Hepatocyte (in vitro differentiated cells): ENCODE measurements at regions not wholly inside any gene's neighbourhood (a gene's known extent, or its start where the extent isn't known, plus 50 kb on each side); places are given as distances from the start of the nearest gene placed in this dataset.

Experiments
- DNase-seq: peaks from one replicate; pipeline ENCODE4 v3.0.0-alpha.2; 2016; ENCODE audit warnings: low spot score
- H2AFZ ChIP-seq: fragments of 200-600 bp; sonication (generic); 2 replicates; pipeline ENCODE4 v1.6.0; 2016; ENCODE audit warnings: antibody characterized with exemption, mild to moderate bottlenecking
- H3K27ac ChIP-seq: fragments of 200-600 bp; sonication (generic); 2 replicates; pipeline ENCODE4 v1.5.1; 2016; ENCODE audit warnings: mild to moderate bottlenecking
- H3K27me3 ChIP-seq: fragments of 200-600 bp; sonication (generic); 2 replicates; pipeline ENCODE4 v1.6.1; 2016
- H3K36me3 ChIP-seq: fragments of 200-600 bp; sonication (generic); replicated peaks from 2 replicates; pipeline ENCODE4 v1.5.1; 2016; ENCODE audit warnings: low read depth; ENCODE audit not compliant: insufficient read depth
- H3K4me1 ChIP-seq: fragments of 200-600 bp; sonication (generic); 2 replicates; pipeline ENCODE4 v1.5.1; 2016; ENCODE audit warnings: mild to moderate bottlenecking, moderate library complexity; ENCODE audit not compliant: insufficient read depth
- H3K4me2 ChIP-seq: fragments of 200-600 bp; sonication (generic); 2 replicates; pipeline ENCODE4 v1.6.0; 2016
- H3K4me3 ChIP-seq: fragments of 200-600 bp; sonication (generic); 2 replicates; pipeline ENCODE4 v1.5.1; 2016; ENCODE audit warnings: mild to moderate bottlenecking
- H3K79me2 ChIP-seq: fragments of 200-600 bp; sonication (generic); 2 replicates; pipeline ENCODE4 v1.6.0; 2017; ENCODE audit warnings: mild to moderate bottlenecking
- H3K9me2 ChIP-seq: fragments of 200-600 bp; sonication (generic); replicated peaks from 2 replicates; pipeline ENCODE4 v1.6.0; 2017; ENCODE audit warnings: mild to moderate bottlenecking; ENCODE audit not compliant: insufficient read depth
- H3K9me3 ChIP-seq: fragments of 200-600 bp; sonication (generic); 2 replicates; pipeline ENCODE4 v1.5.1; 2016; ENCODE audit warnings: low read depth, mild to moderate bottlenecking
- H4K20me1 ChIP-seq: fragments of 200-600 bp; sonication (generic); 2 replicates; pipeline ENCODE4 v1.6.0; 2016; ENCODE audit warnings: mild to moderate bottlenecking; ENCODE audit not compliant: insufficient read depth, poor library complexity, severe bottlenecking
- EZH2 ChIP-seq: fragments of 200-600 bp; sonication (generic); IDR thresholded peaks from 2 replicates; pipeline ENCODE4 v1.6.1; 2016; ENCODE audit warnings: antibody characterized with exemption, mild to moderate bottlenecking, borderline replicate concordance
- EZH2phosphoT487 ChIP-seq: fragments of 200-600 bp; sonication (generic); IDR thresholded peaks from one replicate; pipeline ENCODE4 v1.6.1; 2018; ENCODE audit warnings: antibody characterized with exemption, mild to moderate bottlenecking, low read depth, moderate library complexity; ENCODE audit not compliant: unreplicated experiment, severe bottlenecking
- WGBS: methylation state at CpG from one replicate; pipeline ENCODE4 v1.1.6; 2016; ENCODE audit warnings: low lambda C conversion rate; ENCODE audit errors: missing lambda C conversion rate; 5-methylcytosine and 5-hydroxymethylcytosine counted together
- TF ChIP-seq, protein P1 (sequence below): fragments of 200-600 bp; sonication (generic); IDR thresholded peaks from 2 replicates; pipeline ENCODE4 v1.5.1; 2016; ENCODE audit warnings: antibody characterized with exemption, mild to moderate bottlenecking; ENCODE audit not compliant: poor library complexity

DNA sequence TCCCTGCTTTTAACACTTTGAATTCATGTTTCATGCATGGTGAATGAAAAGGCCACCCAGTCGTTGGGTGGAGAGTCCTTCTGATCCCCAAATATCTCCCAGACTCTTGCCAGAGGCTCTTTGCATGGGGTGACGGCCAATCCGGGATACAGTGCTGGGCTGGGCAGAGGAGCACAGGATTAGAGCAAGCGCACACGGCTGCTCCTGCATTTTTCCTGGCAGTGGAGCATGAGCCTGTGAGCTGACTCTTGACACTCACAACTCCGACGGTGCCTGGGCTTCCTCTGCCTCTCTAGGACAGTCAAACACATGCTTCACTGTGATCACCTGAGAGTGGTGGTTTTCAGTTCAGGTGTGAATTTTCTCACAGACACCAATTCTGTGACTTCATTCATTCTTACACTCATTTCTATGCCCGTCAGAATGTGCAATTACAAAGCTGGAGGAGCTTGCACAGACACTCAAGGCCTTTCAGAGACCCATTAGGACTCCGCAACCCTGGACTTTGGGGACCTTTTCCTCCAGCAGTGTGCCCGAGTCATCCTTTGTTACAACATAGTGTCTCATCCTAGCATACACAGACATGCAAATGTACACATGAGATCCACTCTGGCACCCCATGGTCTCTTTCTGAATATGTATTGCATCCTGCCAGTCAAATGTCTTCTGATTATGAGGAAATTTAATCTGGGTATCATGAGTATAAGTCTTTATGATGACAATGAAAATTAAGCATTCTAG lies 206.6 kb downstream of the ICE1 start:
- no peaks in the 10 kb centered on the region for H4K20me1 ChIP-seq
- H3K79me2 ChIP-seq = no peaks in the 10 kb centered on the region
- H3K4me2 ChIP-seq = no peak overlapping the region
- H3K27ac ChIP-seq = no peak overlapping the region
- H3K9me3 ChIP-seq = no peaks in the 10 kb centered on the region
- H3K9me2 ChIP-seq = no peaks in the 10 kb centered on the region
- TF ChIP-seq, protein P1, sequence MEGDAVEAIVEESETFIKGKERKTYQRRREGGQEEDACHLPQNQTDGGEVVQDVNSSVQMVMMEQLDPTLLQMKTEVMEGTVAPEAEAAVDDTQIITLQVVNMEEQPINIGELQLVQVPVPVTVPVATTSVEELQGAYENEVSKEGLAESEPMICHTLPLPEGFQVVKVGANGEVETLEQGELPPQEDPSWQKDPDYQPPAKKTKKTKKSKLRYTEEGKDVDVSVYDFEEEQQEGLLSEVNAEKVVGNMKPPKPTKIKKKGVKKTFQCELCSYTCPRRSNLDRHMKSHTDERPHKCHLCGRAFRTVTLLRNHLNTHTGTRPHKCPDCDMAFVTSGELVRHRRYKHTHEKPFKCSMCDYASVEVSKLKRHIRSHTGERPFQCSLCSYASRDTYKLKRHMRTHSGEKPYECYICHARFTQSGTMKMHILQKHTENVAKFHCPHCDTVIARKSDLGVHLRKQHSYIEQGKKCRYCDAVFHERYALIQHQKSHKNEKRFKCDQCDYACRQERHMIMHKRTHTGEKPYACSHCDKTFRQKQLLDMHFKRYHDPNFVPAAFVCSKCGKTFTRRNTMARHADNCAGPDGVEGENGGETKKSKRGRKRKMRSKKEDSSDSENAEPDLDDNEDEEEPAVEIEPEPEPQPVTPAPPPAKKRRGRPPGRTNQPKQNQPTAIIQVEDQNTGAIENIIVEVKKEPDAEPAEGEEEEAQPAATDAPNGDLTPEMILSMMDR = no peak
- TF ChIP-seq EZH2 (no peak), EZH2phosphoT487 (no peak)
- 86% methylated on average over 10 of the region's 10 CpGs for WGBS
- DNase-seq = no peak
- no peak overlapping the region for H2AFZ ChIP-seq
- H3K36me3 ChIP-seq = no peaks in the 10 kb centered on the region
- no peaks in the 10 kb centered on the region for H3K4me1 ChIP-seq
- no peaks in the 10 kb centered on the region for H3K27me3 ChIP-seq
- no peak overlapping the region for H3K4me3 ChIP-seq

DNA sequence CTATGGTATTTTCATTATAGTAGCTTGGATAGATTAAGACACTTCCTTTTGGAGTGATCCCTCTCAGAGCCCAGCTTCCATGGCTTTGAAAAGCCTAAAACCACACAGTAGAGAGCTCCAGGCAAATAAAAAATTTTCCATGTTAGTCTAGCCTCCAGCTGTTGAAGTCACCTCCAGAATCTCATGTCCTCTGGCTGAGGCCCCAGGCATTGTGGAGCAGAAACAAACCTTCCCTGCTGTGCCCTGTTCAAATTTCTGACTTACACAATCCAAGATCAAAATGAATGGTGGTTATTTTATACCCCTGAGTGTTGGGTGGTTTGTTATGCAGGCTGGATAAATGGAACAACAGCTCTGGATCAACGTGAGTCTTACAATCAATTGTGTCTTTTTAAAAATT lies 203.9 kb downstream of the ICE1 start:
- no peaks in the 10 kb centered on the region for H3K79me2 ChIP-seq
- no peaks in the 10 kb centered on the region for H4K20me1 ChIP-seq
- H2AFZ ChIP-seq = no peak overlapping the region
- no peaks in the 10 kb centered on the region for H3K36me3 ChIP-seq
- no peak overlapping the region for H3K4me2 ChIP-seq
- H3K27me3 ChIP-seq = no peaks in the 10 kb centered on the region
- no peaks in the 10 kb centered on the region for H3K9me2 ChIP-seq
- no peak for TF ChIP-seq EZH2
- no peak for TF ChIP-seq EZH2phosphoT487
- TF ChIP-seq, protein P1 = no peak
- no peak for DNase-seq
- WGBS = 71% methylated on average over 1 of the region's 1 CpG
- H3K27ac ChIP-seq = no peak overlapping the region
- H3K9me3 ChIP-seq = no peaks in the 10 kb centered on the region
- no peaks in the 10 kb centered on the region for H3K4me1 ChIP-seq
- H3K4me3 ChIP-seq = no peak overlapping the region

DNA sequence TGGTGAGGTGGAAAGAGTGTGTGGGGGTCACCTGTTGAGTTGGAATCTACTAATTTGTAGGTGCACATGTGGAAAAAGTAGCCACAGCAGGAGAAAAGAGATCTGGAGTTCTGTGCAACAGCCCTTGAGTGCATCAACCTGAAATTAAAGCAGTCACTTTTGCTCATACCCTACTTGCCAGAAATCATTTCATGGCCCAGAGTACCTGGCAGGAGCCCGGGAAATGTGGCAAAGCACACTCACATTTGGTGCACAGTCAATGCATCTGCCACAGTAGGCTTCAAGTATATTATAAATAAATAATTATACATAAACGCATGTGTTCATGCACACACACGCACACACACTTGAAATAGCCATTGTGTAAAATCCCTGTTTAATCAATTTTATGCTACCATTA lies 203.0 kb downstream of the ICE1 start:
- no peaks in the 10 kb centered on the region for H3K9me2 ChIP-seq
- TF ChIP-seq EZH2phosphoT487 (no peak), EZH2 (no peak)
- TF ChIP-seq, protein P1 = no peak
- H3K27me3 ChIP-seq = no peaks in the 10 kb centered on the region
- H2AFZ ChIP-seq = no peak overlapping the region
- H3K27ac ChIP-seq = no peak overlapping the region
- H4K20me1 ChIP-seq = no peaks in the 10 kb centered on the region
- H3K4me3 ChIP-seq = no peak overlapping the region
- H3K79me2 ChIP-seq = no peaks in the 10 kb centered on the region
- no peaks in the 10 kb centered on the region for H3K4me1 ChIP-seq
- H3K4me2 ChIP-seq = no peak overlapping the region
- H3K36me3 ChIP-seq = no peaks in the 10 kb centered on the region
- no peaks in the 10 kb centered on the region for H3K9me3 ChIP-seq
- no peak for DNase-seq
- WGBS = 80% methylated on average over 3 of the region's 3 CpGs
